ENCODE measurements at regions not wholly inside any gene's neighbourhood (a gene's known extent, or its start where the extent isn't known, plus 50 kb on each side); places are given as distances from the start of the nearest gene placed in this dataset.

- no peak for TF ChIP-seq GABPA (IDR thresholded peaks at IDR 0.05; ENCODE audit: low read depth)
- TF ChIP-seq, protein P1, sequence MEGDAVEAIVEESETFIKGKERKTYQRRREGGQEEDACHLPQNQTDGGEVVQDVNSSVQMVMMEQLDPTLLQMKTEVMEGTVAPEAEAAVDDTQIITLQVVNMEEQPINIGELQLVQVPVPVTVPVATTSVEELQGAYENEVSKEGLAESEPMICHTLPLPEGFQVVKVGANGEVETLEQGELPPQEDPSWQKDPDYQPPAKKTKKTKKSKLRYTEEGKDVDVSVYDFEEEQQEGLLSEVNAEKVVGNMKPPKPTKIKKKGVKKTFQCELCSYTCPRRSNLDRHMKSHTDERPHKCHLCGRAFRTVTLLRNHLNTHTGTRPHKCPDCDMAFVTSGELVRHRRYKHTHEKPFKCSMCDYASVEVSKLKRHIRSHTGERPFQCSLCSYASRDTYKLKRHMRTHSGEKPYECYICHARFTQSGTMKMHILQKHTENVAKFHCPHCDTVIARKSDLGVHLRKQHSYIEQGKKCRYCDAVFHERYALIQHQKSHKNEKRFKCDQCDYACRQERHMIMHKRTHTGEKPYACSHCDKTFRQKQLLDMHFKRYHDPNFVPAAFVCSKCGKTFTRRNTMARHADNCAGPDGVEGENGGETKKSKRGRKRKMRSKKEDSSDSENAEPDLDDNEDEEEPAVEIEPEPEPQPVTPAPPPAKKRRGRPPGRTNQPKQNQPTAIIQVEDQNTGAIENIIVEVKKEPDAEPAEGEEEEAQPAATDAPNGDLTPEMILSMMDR (IDR thresholded peaks at IDR 0.05; ENCODE audit: insufficient read depth, low read length), result no peak
- no peak for TF ChIP-seq POLR2AphosphoS5 (IDR thresholded peaks at IDR 0.05; ENCODE audit: low read depth)
Measured at GRCh38 chr11:38173676-38174075, 1575.6 kb upstream of the RAG2 start.

Data from HL-60 (cell line).